ENCODE measurements at regions not wholly inside any gene's neighbourhood (a gene's known extent, or its start where the extent isn't known, plus 50 kb on each side); places are given as distances from the start of the nearest gene placed in this dataset.

GRCh38 chr18:77366720-77367641 lies 117.3 kb downstream of the GALR1 start:
- no peak for TF ChIP-seq POLR2A (IDR thresholded peaks at IDR 0.05; ENCODE audit: low read length)
- TF ChIP-seq GATA1 (IDR thresholded peaks at IDR 0.05; ENCODE audit: low read depth, low read length), result no peak

Data from erythroblast (primary cell).